IMR-90 (cell line): ENCODE measurements at regions not wholly inside any gene's neighbourhood (a gene's known extent, or its start where the extent isn't known, plus 50 kb on each side); places are given as distances from the start of the nearest gene placed in this dataset.

Experiments
- ATAC-seq: fragments of 200-7000 bp; cut with Tn5 transposase; 2 replicates; pipeline ENCODE4 v1.9.1; 2020; ENCODE audit warnings: low read depth, mild to moderate bottlenecking, moderate library complexity
- BruUV-seq: library from RNA; stranded (reverse); fragments of 400-500 nt; replicated peaks from 2 replicates; lab custom pipeline; 2021; lab: Mats Ljungman, UMichigan
- CTCF ChIA-PET: fragments of 300-600 bp; formaldehyde crosslinking; extraction: SDS; loops from one replicate; lab custom pipeline; 2021; ENCODE audit warnings: antibody characterized with exemption; lab: Yijun Ruan, JAX
- POLR2A ChIA-PET: fragments of 300-600 bp; sonication (Branson Sonifier 250); formaldehyde crosslinking; loops from one replicate; lab custom pipeline; 2022; ENCODE audit warnings: antibody characterized with exemption; ENCODE audit not compliant: unreplicated experiment; lab: Charles Lee
- DNase-seq: peaks from one replicate; pipeline ENCODE4 v3.0.0; 2013
- H2AFZ ChIP-seq: replicated peaks from 2 replicates; pipeline ENCODE3; 2013; ENCODE audit warnings: low read length, mild to moderate bottlenecking; ENCODE audit not compliant: poor library complexity
- H2AK5ac ChIP-seq: 2 replicates; pipeline ENCODE4 v1.6.1; 2013; ENCODE audit warnings: low read depth, low read length, inconsistent platforms
- H2AK9ac ChIP-seq: replicated peaks from 2 replicates; pipeline ENCODE3; 2013; ENCODE audit warnings: mild to moderate bottlenecking, low read depth, low read length, moderate library complexity; ENCODE audit not compliant: poor library complexity
- H2BK120ac ChIP-seq: 2 replicates; pipeline ENCODE4 v1.6.1; 2013; ENCODE audit warnings: low read depth, low read length, inconsistent platforms
- H2BK15ac ChIP-seq: 3 replicates; pipeline ENCODE4 v1.6.1; 2013; ENCODE audit warnings: low read depth, low read length, inconsistent platforms
- H2BK20ac ChIP-seq: 2 replicates; pipeline ENCODE4 v1.6.1; 2013; ENCODE audit warnings: low read depth, mild to moderate bottlenecking, inconsistent platforms, low read length, moderate library complexity
- H2BK5ac ChIP-seq: 2 replicates; pipeline ENCODE4 v1.6.1; 2013; ENCODE audit warnings: mild to moderate bottlenecking, low read depth, low read length, inconsistent platforms; ENCODE audit not compliant: poor library complexity, severe bottlenecking
- H3K14ac ChIP-seq: replicated peaks from 2 replicates; pipeline ENCODE4 v1.6.1; 2013; ENCODE audit warnings: low read depth, low read length, inconsistent platforms
- H3K18ac ChIP-seq: 2 replicates; pipeline ENCODE4 v1.6.1; 2013; ENCODE audit warnings: low read depth, low read length, control low read depth
- H3K23ac ChIP-seq: 2 replicates; pipeline ENCODE4 v1.6.1; 2013; ENCODE audit warnings: low read depth, low read length, inconsistent platforms
- H3K27ac ChIP-seq: 2 replicates; pipeline ENCODE4 v1.5.1; 2013; ENCODE audit warnings: mild to moderate bottlenecking, control low read depth, low read length; ENCODE audit not compliant: insufficient read depth
- H3K27me3 ChIP-seq: 2 replicates; pipeline ENCODE4 v1.6.1; 2013; ENCODE audit warnings: low read length; ENCODE audit not compliant: control insufficient read depth, insufficient read depth
- H3K36me3 ChIP-seq: 2 replicates; pipeline ENCODE4 v1.6.1; 2013; ENCODE audit warnings: low read length, mixed read lengths; ENCODE audit not compliant: control insufficient read depth, insufficient read depth
- H3K4ac ChIP-seq: 2 replicates; pipeline ENCODE4 v1.6.1; 2013; ENCODE audit warnings: low read depth, low read length, inconsistent platforms
- H3K4me1 ChIP-seq: 2 replicates; pipeline ENCODE4 v1.6.1; 2013; ENCODE audit warnings: low read length, mixed read lengths; ENCODE audit not compliant: control insufficient read depth, insufficient read depth
- H3K4me2 ChIP-seq: 2 replicates; pipeline ENCODE4 v1.6.1; 2013; ENCODE audit warnings: low read depth, mild to moderate bottlenecking, control low read depth, low read length, moderate library complexity
- H3K4me3 ChIP-seq: 2 replicates; pipeline ENCODE4 v1.5.1; 2013; ENCODE audit warnings: low read depth, mild to moderate bottlenecking, control low read depth, low read length, moderate library complexity; ENCODE audit not compliant: insufficient read depth
- H3K56ac ChIP-seq: 2 replicates; pipeline ENCODE4 v1.6.1; 2013; ENCODE audit warnings: low read length, inconsistent platforms; ENCODE audit not compliant: insufficient read depth; ENCODE audit errors: extremely low read depth
- H3K79me1 ChIP-seq, 2 experiments: 2 replicates each; pipeline ENCODE4 v1.6.1; 2013; ENCODE audit warnings: low read length in 2 of 2, inconsistent platforms in 1 of 2, low read depth in 1 of 2
- H3K9ac ChIP-seq: 2 replicates; pipeline ENCODE4 v1.6.1; 2013; ENCODE audit warnings: low read depth, low read length, control low read depth
- H3K9me1 ChIP-seq: 2 replicates; pipeline ENCODE4 v1.6.1; 2013; ENCODE audit warnings: low read length, inconsistent platforms; ENCODE audit not compliant: insufficient read depth
- H3K9me3 ChIP-seq: 2 replicates; pipeline ENCODE4 v1.6.1; 2013; ENCODE audit warnings: low read length; ENCODE audit not compliant: control insufficient read depth, insufficient read depth
- H4K20me1 ChIP-seq: 2 replicates; pipeline ENCODE4 v1.6.1; 2013; ENCODE audit warnings: low read length, inconsistent platforms; ENCODE audit not compliant: insufficient read depth
- H4K5ac ChIP-seq: 2 replicates; pipeline ENCODE4 v1.6.1; 2013; ENCODE audit warnings: mild to moderate bottlenecking, low read depth, low read length, control low read depth
- H4K8ac ChIP-seq, 2 experiments: 2 replicates each; pipeline ENCODE4 v1.6.1; 2013; ENCODE audit warnings: low read depth in 2 of 2, low read length in 2 of 2, control low read depth in 1 of 2, inconsistent platforms in 1 of 2
- H4K91ac ChIP-seq: 2 replicates; pipeline ENCODE4 v1.6.1; 2013; ENCODE audit warnings: low read depth, low read length, inconsistent platforms; ENCODE audit not compliant: insufficient read depth
- CEBPB ChIP-seq: IDR thresholded peaks from 2 replicates; pipeline ENCODE4 v1.6.1; 2012; ENCODE audit warnings: low read depth, low read length, improper control_type of control experiment
- CHD1 ChIP-seq: IDR thresholded peaks from 2 replicates; pipeline ENCODE4 v1.6.1; 2012; ENCODE audit warnings: low read depth, low read length, improper control_type of control experiment
- FOS ChIP-seq: fragments of 150-350 bp; IDR thresholded peaks from 2 replicates; pipeline ENCODE4 v1.6.1; 2016; ENCODE audit warnings: low read depth, low read length
- MXI1 ChIP-seq: IDR thresholded peaks from 2 replicates; pipeline ENCODE4 v1.6.1; 2012; ENCODE audit warnings: low read depth, mild to moderate bottlenecking, low read length, moderate library complexity, borderline replicate concordance
- NFE2L2 ChIP-seq: fragments of 150-350 bp; IDR thresholded peaks from 2 replicates; pipeline ENCODE4 v1.6.1; 2016; ENCODE audit warnings: low read depth, mild to moderate bottlenecking, low read length
- POLR2A ChIP-seq: IDR thresholded peaks from 2 replicates; pipeline ENCODE4 v1.6.1; 2012; ENCODE audit warnings: mild to moderate bottlenecking, low read depth, low read length
- RAD21 ChIP-seq: IDR thresholded peaks from 2 replicates; pipeline ENCODE4 v1.6.1; 2012; ENCODE audit warnings: low read length, improper control_type of control experiment
- RCOR1 ChIP-seq: IDR thresholded peaks from 2 replicates; pipeline ENCODE4 v1.6.1; 2012; ENCODE audit warnings: mild to moderate bottlenecking, low read length, improper control_type of control experiment; ENCODE audit not compliant: insufficient replicate concordance
- RFX5 ChIP-seq: IDR thresholded peaks from 2 replicates; pipeline ENCODE4 v1.8.0; 2012; ENCODE audit warnings: low read depth, mild to moderate bottlenecking, low read length, moderate library complexity
- SMC3 ChIP-seq: fragments of 150-350 bp; IDR thresholded peaks from 2 replicates; pipeline ENCODE4 v1.6.1; 2016; ENCODE audit warnings: low read depth, mild to moderate bottlenecking, antibody characterized with exemption, low read length, moderate library complexity
- whole genome bisulfite sequencing, 2 experiments: methylation state at CpG; one replicate each; pipeline versions ENCODE4 v1.1.5 to v1.1.7; 2013; ENCODE audit warnings: missing lambda C conversion rate in 2 of 2; ENCODE audit not compliant: insufficient read length in 1 of 2; ENCODE audit errors: extremely low coverage in 2 of 2; 5-methylcytosine and 5-hydroxymethylcytosine counted together
- dilution Hi-C: fragments of 300-500 bp; cut with HindIII; formaldehyde crosslinking; loops from one replicate; pipeline ENCODE4 v1.14.3; 2018; ENCODE audit warnings: low sequenced_read_pairs; ENCODE audit not compliant: unreplicated experiment
- in situ Hi-C: fragments of 300-500 bp; cut with MboI; formaldehyde crosslinking; loops from 3 replicates; pipeline ENCODE4 v1.14.3; 2019; ENCODE audit warnings: low sequenced_read_pairs, inconsistent platforms, mixed read lengths
- intact Hi-C: fragments of 100-400 bp; cut with micrococcal nuclease; formaldehyde crosslinking; loops from 2 replicates; pipeline ENCODE4 v1.10.0; 2022
- TF ChIP-seq, protein P1 (sequence below): conservative IDR thresholded peaks from 2 replicates; pipeline ENCODE4 v1.5.1; 2012; ENCODE audit warnings: mild to moderate bottlenecking, low read depth, low read length, improper control_type of control experiment
- TF ChIP-seq, protein P2 (sequence below): fragments of 150-350 bp; IDR thresholded peaks from 2 replicates; pipeline ENCODE4 v1.6.1; 2016; ENCODE audit warnings: low read depth, mild to moderate bottlenecking, low read length, moderate library complexity, borderline replicate concordance
- TF ChIP-seq, protein P3 (sequence below): fragments of 150-350 bp; IDR thresholded peaks from 2 replicates; pipeline ENCODE4 v1.6.1; 2017; ENCODE audit warnings: mild to moderate bottlenecking, antibody characterized with exemption, low read length, low read depth

DNA sequence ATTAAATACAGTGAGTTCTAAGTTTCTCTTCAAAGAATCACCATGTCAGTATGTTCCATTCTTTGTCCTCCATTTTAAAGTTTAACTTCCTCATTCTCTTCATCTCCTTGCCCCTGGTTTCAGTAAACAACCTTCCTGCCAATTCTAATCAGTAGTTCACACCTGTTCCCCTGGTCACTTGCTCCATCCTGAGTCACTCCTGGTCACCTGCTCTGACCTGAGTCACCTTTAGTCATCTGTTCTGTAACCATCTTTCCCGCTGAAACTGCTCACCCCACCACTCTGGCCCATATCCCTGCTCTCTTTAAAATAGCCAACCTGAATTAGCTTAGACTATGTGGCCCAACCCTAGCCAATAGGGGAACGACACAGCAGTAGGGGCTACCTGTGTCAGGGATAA lies 1447.4 kb upstream of the TMEM132C start:
- Histone ChIP-seq H3K4me2 (no peak overlapping the region), H3K36me3 (no peaks in the 10 kb centered on the region), H3K18ac (no peak overlapping the region), H4K91ac (no peak overlapping the region), H3K79me1 (no peaks in the 10 kb centered on the region), H3K4me3 (no peak overlapping the region), H3K4ac (no peak overlapping the region), H2BK20ac (no peak overlapping the region), H3K23ac (no peak overlapping the region), H2AK5ac (no peak overlapping the region), H2BK120ac (no peak overlapping the region), H3K9ac (no peak overlapping the region), H3K56ac (no peak overlapping the region), H3K4me1 (no peaks in the 10 kb centered on the region), H2BK15ac (no peak overlapping the region), H3K27ac (no peak overlapping the region), H3K27me3 (no peaks in the 10 kb centered on the region), H4K20me1 (no peaks in the 10 kb centered on the region), H3K14ac (no peak overlapping the region), H3K9me3 (peaks cover 19% of the 10 kb centered on the region), H4K5ac (no peak overlapping the region), H4K8ac (no peak overlapping the region), H2AFZ (no peak overlapping the region), H2AK9ac (no peak overlapping the region), H2BK5ac (no peak overlapping the region), H3K9me1 (no peaks in the 10 kb centered on the region)
- DNase-seq (no peak), ATAC-seq (no peak)
- ChIA-PET POLR2A (no interaction called here), CTCF (no interaction called here)
- intact Hi-C loops: no loop called here
- WGBS, 2 experiments: 40% methylated on average over 1 of the region's 2 CpGs; no CpG with 5 or more reads in 1 of the 2 experiments
- dilution Hi-C loops: no loop called here
- BruUV-seq: no TSS peak
- in situ Hi-C loops: no loop called here
- TF ChIP-seq NFE2L2: no peak
- TF ChIP-seq, protein P1, sequence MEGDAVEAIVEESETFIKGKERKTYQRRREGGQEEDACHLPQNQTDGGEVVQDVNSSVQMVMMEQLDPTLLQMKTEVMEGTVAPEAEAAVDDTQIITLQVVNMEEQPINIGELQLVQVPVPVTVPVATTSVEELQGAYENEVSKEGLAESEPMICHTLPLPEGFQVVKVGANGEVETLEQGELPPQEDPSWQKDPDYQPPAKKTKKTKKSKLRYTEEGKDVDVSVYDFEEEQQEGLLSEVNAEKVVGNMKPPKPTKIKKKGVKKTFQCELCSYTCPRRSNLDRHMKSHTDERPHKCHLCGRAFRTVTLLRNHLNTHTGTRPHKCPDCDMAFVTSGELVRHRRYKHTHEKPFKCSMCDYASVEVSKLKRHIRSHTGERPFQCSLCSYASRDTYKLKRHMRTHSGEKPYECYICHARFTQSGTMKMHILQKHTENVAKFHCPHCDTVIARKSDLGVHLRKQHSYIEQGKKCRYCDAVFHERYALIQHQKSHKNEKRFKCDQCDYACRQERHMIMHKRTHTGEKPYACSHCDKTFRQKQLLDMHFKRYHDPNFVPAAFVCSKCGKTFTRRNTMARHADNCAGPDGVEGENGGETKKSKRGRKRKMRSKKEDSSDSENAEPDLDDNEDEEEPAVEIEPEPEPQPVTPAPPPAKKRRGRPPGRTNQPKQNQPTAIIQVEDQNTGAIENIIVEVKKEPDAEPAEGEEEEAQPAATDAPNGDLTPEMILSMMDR: no peak
- TF ChIP-seq POLR2A: no peak
- no peak for TF ChIP-seq FOS
- TF ChIP-seq RAD21: no peak
- no peak for TF ChIP-seq RFX5
- no peak for TF ChIP-seq RCOR1
- no peak for TF ChIP-seq CHD1
- TF ChIP-seq MXI1: no peak
- TF ChIP-seq SMC3: no peak
- TF ChIP-seq, protein P2, sequence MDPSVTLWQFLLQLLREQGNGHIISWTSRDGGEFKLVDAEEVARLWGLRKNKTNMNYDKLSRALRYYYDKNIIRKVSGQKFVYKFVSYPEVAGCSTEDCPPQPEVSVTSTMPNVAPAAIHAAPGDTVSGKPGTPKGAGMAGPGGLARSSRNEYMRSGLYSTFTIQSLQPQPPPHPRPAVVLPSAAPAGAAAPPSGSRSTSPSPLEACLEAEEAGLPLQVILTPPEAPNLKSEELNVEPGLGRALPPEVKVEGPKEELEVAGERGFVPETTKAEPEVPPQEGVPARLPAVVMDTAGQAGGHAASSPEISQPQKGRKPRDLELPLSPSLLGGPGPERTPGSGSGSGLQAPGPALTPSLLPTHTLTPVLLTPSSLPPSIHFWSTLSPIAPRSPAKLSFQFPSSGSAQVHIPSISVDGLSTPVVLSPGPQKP: no peak
- TF ChIP-seq, protein P3, sequence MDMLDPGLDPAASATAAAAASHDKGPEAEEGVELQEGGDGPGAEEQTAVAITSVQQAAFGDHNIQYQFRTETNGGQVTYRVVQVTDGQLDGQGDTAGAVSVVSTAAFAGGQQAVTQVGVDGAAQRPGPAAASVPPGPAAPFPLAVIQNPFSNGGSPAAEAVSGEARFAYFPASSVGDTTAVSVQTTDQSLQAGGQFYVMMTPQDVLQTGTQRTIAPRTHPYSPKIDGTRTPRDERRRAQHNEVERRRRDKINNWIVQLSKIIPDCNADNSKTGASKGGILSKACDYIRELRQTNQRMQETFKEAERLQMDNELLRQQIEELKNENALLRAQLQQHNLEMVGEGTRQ: no peak
- no peak for TF ChIP-seq CEBPB
